ENCODE measurements at regions not wholly inside any gene's neighbourhood (a gene's known extent, or its start where the extent isn't known, plus 50 kb on each side); places are given as distances from the start of the nearest gene placed in this dataset.

DNA sequence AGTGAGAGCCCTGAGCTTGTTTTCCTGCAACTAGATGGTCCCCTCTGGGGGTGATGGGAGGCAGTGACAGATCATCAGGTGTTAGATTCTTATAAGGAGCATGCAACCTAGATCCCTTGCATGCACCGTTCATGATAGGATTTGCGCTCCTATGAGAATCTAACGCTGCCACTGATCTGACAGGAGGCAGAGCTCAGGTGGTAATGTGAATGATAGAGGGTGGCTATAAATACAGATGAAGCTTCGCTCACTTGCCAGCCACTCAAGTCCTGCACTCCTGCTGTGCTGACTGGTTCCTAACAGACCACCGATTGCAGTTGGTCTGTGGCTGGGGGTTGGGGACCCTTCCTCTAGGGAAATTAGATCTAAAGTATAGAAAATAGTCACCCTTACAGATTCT lies 290.6 kb upstream of the ADCY2 start:
- no peaks in the 10 kb centered on the region for H3K4me1 ChIP-seq (ENCODE audit: control insufficient read depth, insufficient read depth, low read length)
- no peaks in the 10 kb centered on the region for H3K27me3 ChIP-seq (ENCODE audit: control insufficient read depth, insufficient read depth, low read length)
- no peaks in the 10 kb centered on the region for H3K27me3 Mint-ChIP-seq (ENCODE audit: low read depth in 2 of 2)
- H3K4me3 Mint-ChIP-seq, result no peak overlapping the region
- H3K36me3 ChIP-seq (ENCODE audit: control insufficient read depth, insufficient read depth, low read length), result no peaks in the 10 kb centered on the region
- H3K4me1 Mint-ChIP-seq, result no peaks in the 10 kb centered on the region
- no peaks in the 10 kb centered on the region for H3K36me3 Mint-ChIP-seq
- H3K9me3 Mint-ChIP-seq, result peaks cover 0 to 4% of the 10 kb centered on the region in 2 donors
- DNase-seq (no peak), ATAC-seq (no peak)
- TF ChIP-seq CTCF (IDR thresholded peaks at IDR 0.05), result no peak
- H3K27ac Mint-ChIP-seq, result no peak overlapping the region
- H3K4me3 ChIP-seq (ENCODE audit: low read length), result no peak overlapping the region
- H3K27ac ChIP-seq (ENCODE audit: low read length), result no peak overlapping the region
- H3K9me3 ChIP-seq (ENCODE audit: control insufficient read depth, insufficient read depth, low read length), result peaks cover 3% of the 10 kb centered on the region
- WGBS (ENCODE audit: insufficient coverage), result 82% methylated on average over 4 of the region's 5 CpGs
- intact Hi-C loops (cut with micrococcal nuclease), result no loop called here

DNA sequence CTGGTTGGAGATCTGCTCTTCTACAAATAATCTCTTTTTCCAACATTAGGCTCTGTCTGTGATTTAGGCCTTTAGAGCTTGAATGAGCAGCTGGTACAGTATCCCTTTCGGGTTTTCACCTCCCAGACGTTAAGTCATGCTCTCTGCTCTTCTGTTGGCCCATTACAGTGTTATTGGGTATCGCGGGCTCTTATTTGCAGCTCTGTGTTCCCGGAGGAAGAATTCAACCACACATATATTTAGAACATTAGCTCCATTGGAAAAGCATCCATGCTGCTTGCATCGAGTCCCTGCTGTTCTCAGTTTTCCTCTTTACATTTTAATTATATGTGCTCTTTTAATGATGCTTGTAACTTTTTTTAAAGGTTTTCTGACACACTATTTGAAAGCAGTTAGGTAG lies 278.0 kb upstream of the ADCY2 start:
- no peak for TF ChIP-seq CTCF (IDR thresholded peaks at IDR 0.05)
- Mint-ChIP-seq H3K4me3 (no peak overlapping the region), H3K27ac (no peak overlapping the region), H3K4me1 (no peaks in the 10 kb centered on the region), H3K9me3 (peaks cover 6 to 16% of the 10 kb centered on the region in 2 donors), H3K36me3 (no peaks in the 10 kb centered on the region), H3K27me3 (ENCODE audit: low read depth in 2 of 2) (no peaks in the 10 kb centered on the region)
- intact Hi-C loops (cut with micrococcal nuclease), result no loop called here
- H3K4me1 ChIP-seq (ENCODE audit: control insufficient read depth, insufficient read depth, low read length), result no peaks in the 10 kb centered on the region
- no peak overlapping the region for H3K4me3 ChIP-seq (ENCODE audit: low read length)
- WGBS (ENCODE audit: insufficient coverage), result 87% methylated on average over 5 of the region's 6 CpGs
- ATAC-seq (no peak), DNase-seq (no peak)
- H3K27me3 ChIP-seq (ENCODE audit: control insufficient read depth, insufficient read depth, low read length), result no peaks in the 10 kb centered on the region
- no peaks in the 10 kb centered on the region for H3K36me3 ChIP-seq (ENCODE audit: control insufficient read depth, insufficient read depth, low read length)
- no peak overlapping the region for H3K27ac ChIP-seq (ENCODE audit: low read length)
- no peaks in the 10 kb centered on the region for H3K9me3 ChIP-seq (ENCODE audit: control insufficient read depth, insufficient read depth, low read length)

- H3K27me3 ChIP-seq (ENCODE audit: control insufficient read depth, insufficient read depth, low read length), result no peaks in the 10 kb centered on the region
- H3K4me1 Mint-ChIP-seq, result no peaks in the 10 kb centered on the region
- H3K27ac ChIP-seq (ENCODE audit: low read length), result no peak overlapping the region
- H3K9me3 Mint-ChIP-seq, result peaks cover 6 to 10% of the 10 kb centered on the region in 2 donors
- no peaks in the 10 kb centered on the region for H3K27me3 Mint-ChIP-seq (ENCODE audit: low read depth in 2 of 2)
- H3K36me3 ChIP-seq (ENCODE audit: control insufficient read depth, insufficient read depth, low read length), result no peaks in the 10 kb centered on the region
- no peak for TF ChIP-seq CTCF (IDR thresholded peaks at IDR 0.05)
- peaks cover 7% of the 10 kb centered on the region for H3K9me3 ChIP-seq (ENCODE audit: control insufficient read depth, insufficient read depth, low read length)
- H3K4me3 ChIP-seq (ENCODE audit: low read length), result no peak overlapping the region
- WGBS (ENCODE audit: insufficient coverage), result 90% methylated on average over 3 of the region's 4 CpGs
- no peak overlapping the region for H3K4me3 Mint-ChIP-seq
- ATAC-seq (no peak), DNase-seq (no peak)
- intact Hi-C loops (cut with micrococcal nuclease), result no loop called here
- H3K36me3 Mint-ChIP-seq, result no peaks in the 10 kb centered on the region
- no peaks in the 10 kb centered on the region for H3K4me1 ChIP-seq (ENCODE audit: control insufficient read depth, insufficient read depth, low read length)
- H3K27ac Mint-ChIP-seq, result no peak overlapping the region
Observed at GRCh38 chr5:7131680-7132079, 264.3 kb upstream of the ADCY2 start.

GRCh38 chr5:7146886-7147285 lies 249.1 kb upstream of the ADCY2 start:
- Mint-ChIP-seq H3K9me3 (peaks cover 4 to 6% of the 10 kb centered on the region in 2 donors), H3K27me3 (ENCODE audit: low read depth in 2 of 2) (no peaks in the 10 kb centered on the region), H3K4me1 (no peaks in the 10 kb centered on the region), H3K27ac (no peak overlapping the region), H3K4me3 (no peak overlapping the region), H3K36me3 (no peaks in the 10 kb centered on the region)
- no peak for ATAC-seq
- H3K36me3 ChIP-seq (ENCODE audit: control insufficient read depth, insufficient read depth, low read length), result no peaks in the 10 kb centered on the region
- intact Hi-C loops (cut with micrococcal nuclease), result no loop called here
- 50% methylated on average over 1 of the region's 1 CpG for WGBS (ENCODE audit: insufficient coverage)
- no peak for DNase-seq
- no peak for TF ChIP-seq CTCF (IDR thresholded peaks at IDR 0.05)
- H3K4me3 ChIP-seq (ENCODE audit: low read length), result no peak overlapping the region
- peaks cover 3% of the 10 kb centered on the region for H3K9me3 ChIP-seq (ENCODE audit: control insufficient read depth, insufficient read depth, low read length)
- H3K27ac ChIP-seq (ENCODE audit: low read length), result no peak overlapping the region
- H3K27me3 ChIP-seq (ENCODE audit: control insufficient read depth, insufficient read depth, low read length), result no peaks in the 10 kb centered on the region
- no peaks in the 10 kb centered on the region for H3K4me1 ChIP-seq (ENCODE audit: control insufficient read depth, insufficient read depth, low read length)
